Upper lobe of right lung (tissue), 1 donor: ENCODE measurements at regions not wholly inside any gene's neighbourhood (a gene's known extent, or its start where the extent isn't known, plus 50 kb on each side); places are given as distances from the start of the nearest gene placed in this dataset.

Source experiments
- ATAC-seq: fragments of 200-7000 bp; cut with Tn5 transposase; one replicate; pipeline ENCODE4 v1.9.1; 2020; ENCODE audit warnings: mild to moderate bottlenecking, moderate library complexity
- DNase-seq: peaks from one replicate; pipeline ENCODE4 v3.0.0-alpha.2; 2020
- H3K27ac ChIP-seq: fragments of 200-600 bp; one replicate; pipeline ENCODE4 v1.8.0; 2022
- H3K27me3 ChIP-seq: fragments of 200-600 bp; one replicate; pipeline ENCODE4 v1.8.0; 2022; ENCODE audit warnings: mild to moderate bottlenecking
- H3K36me3 ChIP-seq: fragments of 200-600 bp; one replicate; pipeline ENCODE4 v1.8.0; 2022
- H3K4me1 ChIP-seq: fragments of 200-600 bp; one replicate; pipeline ENCODE4 v1.8.0; 2022
- H3K4me3 ChIP-seq: fragments of 200-600 bp; one replicate; pipeline ENCODE4 v1.8.0; 2022; ENCODE audit warnings: mild to moderate bottlenecking
- H3K9me3 ChIP-seq: fragments of 200-600 bp; one replicate; pipeline ENCODE4 v1.8.0; 2022
- intact Hi-C: fragments of 100-400 bp; cut with DNase I; formaldehyde crosslinking; loops from one replicate; pipeline ENCODE4 v1.11.0; 2022
- TF ChIP-seq, protein P1 (sequence below): fragments of 200-600 bp; IDR thresholded peaks from one replicate; pipeline ENCODE4 v1.8.0; 2022; ENCODE audit warnings: antibody characterized with exemption
- donor health status: DM: no; HTN: yes; CAD: no; lungs with severe emphysema.

DNA sequence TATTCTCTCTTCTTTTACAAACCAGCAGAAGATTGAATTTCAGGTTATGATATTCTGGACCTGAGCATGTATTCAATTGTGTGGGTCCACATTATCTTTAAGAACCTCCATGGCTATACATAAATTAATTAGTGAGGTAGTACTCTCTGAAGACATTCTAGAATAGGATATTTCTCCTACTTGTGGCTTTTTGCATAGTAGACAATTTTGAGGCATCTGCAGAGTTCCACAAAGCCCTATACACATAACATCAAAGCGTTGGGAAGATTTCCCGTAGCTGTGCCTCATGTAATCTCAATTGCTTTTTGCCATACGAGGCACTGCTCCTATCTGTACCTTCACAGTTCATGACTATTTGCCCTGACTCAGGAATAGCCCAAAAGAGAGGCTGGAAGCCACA, 395.4 kb upstream of the RGS17 start:
- DNase-seq (no peak), ATAC-seq (no peak)
- intact Hi-C loops, result no loop called here
- no peaks in the 10 kb centered on the region for H3K36me3 ChIP-seq
- peaks cover 4% of the 10 kb centered on the region for H3K9me3 ChIP-seq
- no peak overlapping the region for H3K27ac ChIP-seq
- TF ChIP-seq, protein P1, sequence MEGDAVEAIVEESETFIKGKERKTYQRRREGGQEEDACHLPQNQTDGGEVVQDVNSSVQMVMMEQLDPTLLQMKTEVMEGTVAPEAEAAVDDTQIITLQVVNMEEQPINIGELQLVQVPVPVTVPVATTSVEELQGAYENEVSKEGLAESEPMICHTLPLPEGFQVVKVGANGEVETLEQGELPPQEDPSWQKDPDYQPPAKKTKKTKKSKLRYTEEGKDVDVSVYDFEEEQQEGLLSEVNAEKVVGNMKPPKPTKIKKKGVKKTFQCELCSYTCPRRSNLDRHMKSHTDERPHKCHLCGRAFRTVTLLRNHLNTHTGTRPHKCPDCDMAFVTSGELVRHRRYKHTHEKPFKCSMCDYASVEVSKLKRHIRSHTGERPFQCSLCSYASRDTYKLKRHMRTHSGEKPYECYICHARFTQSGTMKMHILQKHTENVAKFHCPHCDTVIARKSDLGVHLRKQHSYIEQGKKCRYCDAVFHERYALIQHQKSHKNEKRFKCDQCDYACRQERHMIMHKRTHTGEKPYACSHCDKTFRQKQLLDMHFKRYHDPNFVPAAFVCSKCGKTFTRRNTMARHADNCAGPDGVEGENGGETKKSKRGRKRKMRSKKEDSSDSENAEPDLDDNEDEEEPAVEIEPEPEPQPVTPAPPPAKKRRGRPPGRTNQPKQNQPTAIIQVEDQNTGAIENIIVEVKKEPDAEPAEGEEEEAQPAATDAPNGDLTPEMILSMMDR, result no peak
- no peak overlapping the region for H3K4me3 ChIP-seq
- no peaks in the 10 kb centered on the region for H3K4me1 ChIP-seq
- no peaks in the 10 kb centered on the region for H3K27me3 ChIP-seq

DNA sequence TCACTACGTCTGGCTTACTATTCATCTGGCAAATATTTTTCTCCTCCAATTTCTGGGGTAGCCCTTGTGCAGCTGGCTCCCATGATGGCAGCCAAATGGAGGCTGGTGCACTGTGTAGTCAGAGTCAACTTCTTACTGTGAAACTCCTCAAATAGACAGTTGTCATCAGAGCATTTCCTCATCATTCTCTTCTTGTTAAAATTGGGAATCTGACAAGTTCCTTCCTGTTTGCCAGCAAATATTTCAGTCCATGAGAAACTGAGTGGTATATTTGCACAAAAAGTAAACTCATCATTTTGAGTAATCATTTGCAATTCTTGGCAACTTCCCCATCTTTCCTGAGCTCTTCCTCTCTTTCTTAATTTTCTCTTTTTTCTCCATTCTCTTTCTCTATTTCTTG, 394.9 kb upstream of the RGS17 start:
- intact Hi-C loops, result no loop called here
- no peak for ATAC-seq
- Histone ChIP-seq H3K27ac (no peak overlapping the region), H3K9me3 (no peaks in the 10 kb centered on the region), H3K4me3 (no peak overlapping the region), H3K36me3 (no peaks in the 10 kb centered on the region), H3K27me3 (no peaks in the 10 kb centered on the region), H3K4me1 (no peaks in the 10 kb centered on the region)
- no peak for DNase-seq
- TF ChIP-seq, protein P1, result no peak

DNA sequence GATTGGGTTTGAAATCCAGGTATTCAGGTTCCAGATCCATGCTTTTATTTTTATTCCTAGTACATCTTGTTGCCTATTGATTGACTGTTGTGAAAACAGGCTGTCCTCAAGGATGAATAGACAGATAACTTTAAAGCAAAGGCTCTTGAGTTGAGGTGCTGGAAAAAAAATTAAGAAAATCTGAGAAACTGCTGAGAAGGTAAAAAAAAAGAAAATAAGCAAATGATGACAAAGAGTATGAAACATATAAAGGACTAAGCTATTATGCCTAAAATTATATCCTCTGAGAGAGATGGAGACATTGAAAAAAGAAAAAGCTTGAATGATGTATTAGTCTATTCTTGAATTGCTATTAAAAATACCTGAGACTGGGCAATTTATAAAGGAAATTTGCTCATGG, 392.3 kb upstream of the RGS17 start:
- no peaks in the 10 kb centered on the region for H3K36me3 ChIP-seq
- intact Hi-C loops, result no loop called here
- DNase-seq, result no peak
- H3K27me3 ChIP-seq, result no peaks in the 10 kb centered on the region
- H3K9me3 ChIP-seq, result no peaks in the 10 kb centered on the region
- H3K4me1 ChIP-seq, result no peaks in the 10 kb centered on the region
- no peak overlapping the region for H3K27ac ChIP-seq
- ATAC-seq, result no peak
- no peak overlapping the region for H3K4me3 ChIP-seq
- TF ChIP-seq, protein P1, result no peak

DNA sequence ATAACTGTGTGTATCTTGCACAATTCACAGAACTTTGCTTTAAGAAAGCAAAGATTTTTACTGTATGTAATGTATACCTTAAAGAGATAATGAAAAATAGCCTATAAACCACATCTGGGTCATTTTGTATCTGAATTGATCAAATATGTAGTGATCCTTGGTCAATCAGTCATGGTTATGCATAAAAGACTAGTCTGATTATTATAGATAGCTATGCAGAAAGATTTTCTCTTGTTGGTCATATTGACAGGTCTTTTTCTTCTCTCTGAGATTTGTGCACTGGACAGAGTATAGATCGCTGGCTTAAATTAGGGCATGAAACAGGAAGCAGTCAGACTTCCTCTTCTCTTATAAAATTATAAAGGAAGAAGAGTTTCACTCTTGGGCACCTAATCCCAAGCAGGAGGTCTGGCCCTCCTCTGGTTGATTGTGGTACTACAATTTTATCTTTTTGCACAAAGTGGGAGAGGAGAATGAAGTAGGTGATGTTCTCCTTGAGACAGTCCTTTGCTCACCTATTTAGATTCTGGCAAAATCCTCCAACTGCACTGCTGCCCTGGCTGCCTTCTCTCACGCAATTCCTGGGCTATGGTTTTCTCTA, 380.9 kb upstream of the RGS17 start:
- Histone ChIP-seq H3K9me3 (no peaks in the 10 kb centered on the region), H3K4me1 (no peaks in the 10 kb centered on the region), H3K27me3 (no peaks in the 10 kb centered on the region), H3K27ac (no peak overlapping the region), H3K36me3 (no peaks in the 10 kb centered on the region), H3K4me3 (no peak overlapping the region)
- intact Hi-C loops, result no loop called here
- TF ChIP-seq, protein P1, result peak; percentile 63
- ATAC-seq, result peak; percentile 81
- no peak for DNase-seq

DNA sequence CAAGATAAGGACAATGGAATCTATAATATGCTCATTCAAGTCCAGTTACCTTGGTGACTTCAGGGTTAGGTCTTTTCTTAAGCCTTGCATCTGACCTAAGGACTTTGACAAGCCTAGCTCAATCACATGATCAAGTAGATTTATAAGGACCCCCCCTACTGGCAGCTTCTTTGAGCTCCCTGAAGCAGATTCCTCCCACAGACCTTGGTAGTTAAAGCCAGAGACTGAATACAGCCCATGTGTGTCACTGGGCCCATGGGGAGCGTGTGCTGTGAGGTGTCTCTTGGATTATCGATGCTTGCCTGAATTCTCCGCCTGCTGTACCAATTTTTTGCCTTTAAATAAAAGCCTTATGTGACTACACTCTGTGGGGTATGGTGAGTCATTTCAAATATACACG, 372.7 kb upstream of the RGS17 start:
- DNase-seq, result no peak
- no peak for ATAC-seq
- no peaks in the 10 kb centered on the region for H3K9me3 ChIP-seq
- intact Hi-C loops, result no loop called here
- H3K27ac ChIP-seq, result no peak overlapping the region
- no peaks in the 10 kb centered on the region for H3K36me3 ChIP-seq
- H3K27me3 ChIP-seq, result no peaks in the 10 kb centered on the region
- no peaks in the 10 kb centered on the region for H3K4me1 ChIP-seq
- TF ChIP-seq, protein P1, result no peak
- H3K4me3 ChIP-seq, result no peak overlapping the region

DNA sequence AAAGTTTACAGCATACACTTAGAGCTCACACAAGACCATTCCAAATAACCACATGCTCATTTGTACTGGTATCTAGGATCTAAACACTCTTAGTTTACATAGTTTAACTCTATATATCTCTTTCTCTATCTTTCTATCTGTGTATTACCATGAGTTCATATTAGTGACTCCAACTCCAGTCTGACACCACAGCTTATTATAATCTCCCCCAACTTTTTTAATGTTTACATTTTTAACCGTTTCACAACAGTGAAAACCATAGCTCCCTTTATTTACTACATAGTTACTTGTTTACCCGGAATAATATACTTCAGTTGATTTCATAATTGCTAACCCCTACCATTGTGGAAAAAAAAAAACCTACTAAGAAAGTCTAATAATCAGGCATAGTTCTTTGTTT, 362.4 kb upstream of the RGS17 start:
- DNase-seq (no peak), ATAC-seq (no peak)
- no peaks in the 10 kb centered on the region for H3K36me3 ChIP-seq
- intact Hi-C loops, result no loop called here
- TF ChIP-seq, protein P1, result no peak
- H3K4me1 ChIP-seq, result no peaks in the 10 kb centered on the region
- no peak overlapping the region for H3K27ac ChIP-seq
- no peaks in the 10 kb centered on the region for H3K9me3 ChIP-seq
- no peaks in the 10 kb centered on the region for H3K27me3 ChIP-seq
- no peak overlapping the region for H3K4me3 ChIP-seq
